ENCODE measurements at regions not wholly inside any gene's neighbourhood (a gene's known extent, or its start where the extent isn't known, plus 50 kb on each side); places are given as distances from the start of the nearest gene placed in this dataset.

DNA sequence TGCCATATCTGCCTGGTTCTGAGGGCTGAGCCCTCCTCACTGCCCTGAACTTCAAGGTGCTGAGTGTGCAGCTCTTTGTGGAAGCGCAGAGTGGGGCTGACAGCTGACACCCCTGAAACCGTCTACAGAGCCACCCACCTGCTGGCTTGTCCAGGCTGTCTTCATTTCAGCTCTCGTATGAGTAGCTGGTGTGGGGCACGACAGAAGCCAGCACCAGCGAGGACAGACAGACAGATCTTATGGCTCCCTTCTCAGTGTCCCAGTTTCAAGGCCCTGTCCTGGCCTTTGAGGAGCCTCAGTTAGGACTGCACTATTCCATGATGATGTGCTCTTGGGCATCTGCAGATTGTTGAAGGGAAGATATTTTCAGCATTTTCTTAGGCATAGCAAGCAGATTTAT, 287.1 kb downstream of the SLC4A3 start:
- TF ChIP-seq, protein P1, sequence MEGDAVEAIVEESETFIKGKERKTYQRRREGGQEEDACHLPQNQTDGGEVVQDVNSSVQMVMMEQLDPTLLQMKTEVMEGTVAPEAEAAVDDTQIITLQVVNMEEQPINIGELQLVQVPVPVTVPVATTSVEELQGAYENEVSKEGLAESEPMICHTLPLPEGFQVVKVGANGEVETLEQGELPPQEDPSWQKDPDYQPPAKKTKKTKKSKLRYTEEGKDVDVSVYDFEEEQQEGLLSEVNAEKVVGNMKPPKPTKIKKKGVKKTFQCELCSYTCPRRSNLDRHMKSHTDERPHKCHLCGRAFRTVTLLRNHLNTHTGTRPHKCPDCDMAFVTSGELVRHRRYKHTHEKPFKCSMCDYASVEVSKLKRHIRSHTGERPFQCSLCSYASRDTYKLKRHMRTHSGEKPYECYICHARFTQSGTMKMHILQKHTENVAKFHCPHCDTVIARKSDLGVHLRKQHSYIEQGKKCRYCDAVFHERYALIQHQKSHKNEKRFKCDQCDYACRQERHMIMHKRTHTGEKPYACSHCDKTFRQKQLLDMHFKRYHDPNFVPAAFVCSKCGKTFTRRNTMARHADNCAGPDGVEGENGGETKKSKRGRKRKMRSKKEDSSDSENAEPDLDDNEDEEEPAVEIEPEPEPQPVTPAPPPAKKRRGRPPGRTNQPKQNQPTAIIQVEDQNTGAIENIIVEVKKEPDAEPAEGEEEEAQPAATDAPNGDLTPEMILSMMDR (IDR thresholded peaks at IDR 0.05), result no peak
- TF ChIP-seq POLR2A (IDR thresholded peaks at IDR 0.05), result no peak

Data from thyroid gland (tissue), 4 donors.